ENCODE measurements at regions not wholly inside any gene's neighbourhood (a gene's known extent, or its start where the extent isn't known, plus 50 kb on each side); places are given as distances from the start of the nearest gene placed in this dataset.

DNA sequence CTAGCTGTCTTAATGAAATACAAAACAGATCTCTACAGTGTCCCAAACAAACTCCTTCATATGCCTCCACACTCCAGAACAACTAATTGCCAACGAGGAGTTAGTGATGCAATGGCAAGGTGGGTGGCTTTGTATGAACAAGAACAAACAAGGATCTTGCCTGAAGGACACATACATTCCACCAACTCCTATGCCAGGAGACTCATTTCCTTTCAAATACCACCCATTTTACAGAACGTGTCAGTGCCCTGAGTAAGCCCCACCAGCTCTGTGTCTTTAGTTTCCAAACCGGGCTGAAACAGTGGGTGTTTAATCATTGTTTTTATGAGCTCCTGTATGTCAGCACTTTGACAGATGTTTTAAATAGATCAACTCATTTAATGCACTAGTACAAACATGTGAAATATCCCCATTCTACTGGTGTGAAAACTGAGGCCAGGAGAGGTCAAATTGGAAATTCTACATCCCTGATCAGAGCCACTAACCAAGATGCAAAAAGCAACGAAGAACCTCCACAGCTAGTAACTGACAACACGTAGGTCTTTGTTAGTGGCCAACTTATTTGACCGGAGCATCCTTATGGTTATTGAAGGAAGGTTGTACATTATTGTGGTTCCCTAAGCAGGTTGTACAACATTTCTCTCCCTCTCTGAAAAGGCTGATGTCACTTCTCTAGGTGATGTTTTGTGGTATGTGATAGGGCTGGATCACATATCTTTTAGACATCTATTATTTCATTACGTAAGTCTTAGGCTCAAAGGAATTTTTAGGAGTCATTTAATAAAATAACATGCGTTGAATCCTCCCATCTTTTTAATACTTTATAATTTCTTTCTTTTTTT, 534.9 kb upstream of the TNP1 start:
- TF ChIP-seq, protein P1, sequence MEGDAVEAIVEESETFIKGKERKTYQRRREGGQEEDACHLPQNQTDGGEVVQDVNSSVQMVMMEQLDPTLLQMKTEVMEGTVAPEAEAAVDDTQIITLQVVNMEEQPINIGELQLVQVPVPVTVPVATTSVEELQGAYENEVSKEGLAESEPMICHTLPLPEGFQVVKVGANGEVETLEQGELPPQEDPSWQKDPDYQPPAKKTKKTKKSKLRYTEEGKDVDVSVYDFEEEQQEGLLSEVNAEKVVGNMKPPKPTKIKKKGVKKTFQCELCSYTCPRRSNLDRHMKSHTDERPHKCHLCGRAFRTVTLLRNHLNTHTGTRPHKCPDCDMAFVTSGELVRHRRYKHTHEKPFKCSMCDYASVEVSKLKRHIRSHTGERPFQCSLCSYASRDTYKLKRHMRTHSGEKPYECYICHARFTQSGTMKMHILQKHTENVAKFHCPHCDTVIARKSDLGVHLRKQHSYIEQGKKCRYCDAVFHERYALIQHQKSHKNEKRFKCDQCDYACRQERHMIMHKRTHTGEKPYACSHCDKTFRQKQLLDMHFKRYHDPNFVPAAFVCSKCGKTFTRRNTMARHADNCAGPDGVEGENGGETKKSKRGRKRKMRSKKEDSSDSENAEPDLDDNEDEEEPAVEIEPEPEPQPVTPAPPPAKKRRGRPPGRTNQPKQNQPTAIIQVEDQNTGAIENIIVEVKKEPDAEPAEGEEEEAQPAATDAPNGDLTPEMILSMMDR (IDR thresholded peaks at IDR 0.05), result no peak
- no peak for TF ChIP-seq POLR2A (IDR thresholded peaks at IDR 0.05)
- TF ChIP-seq POLR2AphosphoS5 (IDR thresholded peaks at IDR 0.05), result no peak

Data from prostate gland (tissue), 2 donors.